HL-60 (cell line): ENCODE measurements at regions not wholly inside any gene's neighbourhood (a gene's known extent, or its start where the extent isn't known, plus 50 kb on each side); places are given as distances from the start of the nearest gene placed in this dataset.

Experiments
- DNase-seq, 2 experiments: peaks; one replicate each; pipeline ENCODE4 v3.0.0-alpha.2; 2010 to 2020; ENCODE audit warnings: low read depth in 1 of 2, low spot score in 1 of 2
- H3K27ac ChIP-seq: fragments of 250-450 bp; sonication (Bioruptor Pico); replicated peaks from 2 replicates; pipeline ENCODE4 v1.5.1; 2020; ENCODE audit warnings: mild to moderate bottlenecking, moderate library complexity
- H3K27me3 ChIP-seq: fragments of 250-450 bp; sonication (Bioruptor Pico); 2 replicates; pipeline ENCODE4 v1.5.1; 2021; ENCODE audit warnings: mild to moderate bottlenecking, moderate library complexity; ENCODE audit not compliant: insufficient read depth, poor library complexity, severe bottlenecking
- H3K4me3 ChIP-seq: replicated peaks from 2 replicates; pipeline ENCODE4 v1.5.1; 2011; ENCODE audit warnings: mild to moderate bottlenecking, control low read depth, low read length; ENCODE audit not compliant: insufficient read depth
- GABPA ChIP-seq: IDR thresholded peaks from 2 replicates; pipeline ENCODE4 v1.6.1; 2012; ENCODE audit warnings: low read depth
- POLR2AphosphoS5 ChIP-seq: IDR thresholded peaks from 2 replicates; pipeline ENCODE4 v1.6.1; 2012; ENCODE audit warnings: low read depth
- SPI1 ChIP-seq: IDR thresholded peaks from 2 replicates; pipeline ENCODE4 v1.6.1; 2012; ENCODE audit warnings: low read depth, mild to moderate bottlenecking, borderline replicate concordance
- TF ChIP-seq, protein P1 (sequence below): IDR thresholded peaks from 2 replicates; pipeline ENCODE4 v1.6.1; 2012; ENCODE audit warnings: low read depth; ENCODE audit not compliant: insufficient replicate concordance
- TF ChIP-seq, protein P2 (sequence below): IDR thresholded peaks from one replicate; pipeline ENCODE4 v1.5.1; 2011; ENCODE audit warnings: low read length, control low read depth, inconsistent platforms; ENCODE audit not compliant: insufficient read depth

DNA sequence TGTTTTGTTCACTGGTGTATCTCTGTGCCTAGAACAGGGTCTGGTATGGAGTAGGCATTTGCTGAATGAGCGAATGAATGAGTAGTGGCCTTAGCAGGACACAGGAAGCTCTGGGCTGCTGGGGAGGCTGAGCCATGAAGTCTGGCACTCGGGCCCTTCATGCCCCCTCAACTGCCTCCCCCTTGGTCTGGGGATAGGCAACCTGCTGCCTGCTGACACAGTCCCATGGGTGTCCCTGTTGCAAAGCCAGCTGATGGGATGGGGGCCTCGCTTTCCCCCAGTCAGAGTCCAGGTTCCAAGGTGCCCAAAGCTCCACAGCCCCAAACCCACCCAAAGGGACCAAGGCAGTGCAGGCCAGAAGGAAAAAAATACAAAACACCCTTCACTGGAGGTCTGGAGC is 107.0 kb upstream of the CASZ1 start:
- no peak overlapping the region for H3K27ac ChIP-seq
- TF ChIP-seq, protein P1, sequence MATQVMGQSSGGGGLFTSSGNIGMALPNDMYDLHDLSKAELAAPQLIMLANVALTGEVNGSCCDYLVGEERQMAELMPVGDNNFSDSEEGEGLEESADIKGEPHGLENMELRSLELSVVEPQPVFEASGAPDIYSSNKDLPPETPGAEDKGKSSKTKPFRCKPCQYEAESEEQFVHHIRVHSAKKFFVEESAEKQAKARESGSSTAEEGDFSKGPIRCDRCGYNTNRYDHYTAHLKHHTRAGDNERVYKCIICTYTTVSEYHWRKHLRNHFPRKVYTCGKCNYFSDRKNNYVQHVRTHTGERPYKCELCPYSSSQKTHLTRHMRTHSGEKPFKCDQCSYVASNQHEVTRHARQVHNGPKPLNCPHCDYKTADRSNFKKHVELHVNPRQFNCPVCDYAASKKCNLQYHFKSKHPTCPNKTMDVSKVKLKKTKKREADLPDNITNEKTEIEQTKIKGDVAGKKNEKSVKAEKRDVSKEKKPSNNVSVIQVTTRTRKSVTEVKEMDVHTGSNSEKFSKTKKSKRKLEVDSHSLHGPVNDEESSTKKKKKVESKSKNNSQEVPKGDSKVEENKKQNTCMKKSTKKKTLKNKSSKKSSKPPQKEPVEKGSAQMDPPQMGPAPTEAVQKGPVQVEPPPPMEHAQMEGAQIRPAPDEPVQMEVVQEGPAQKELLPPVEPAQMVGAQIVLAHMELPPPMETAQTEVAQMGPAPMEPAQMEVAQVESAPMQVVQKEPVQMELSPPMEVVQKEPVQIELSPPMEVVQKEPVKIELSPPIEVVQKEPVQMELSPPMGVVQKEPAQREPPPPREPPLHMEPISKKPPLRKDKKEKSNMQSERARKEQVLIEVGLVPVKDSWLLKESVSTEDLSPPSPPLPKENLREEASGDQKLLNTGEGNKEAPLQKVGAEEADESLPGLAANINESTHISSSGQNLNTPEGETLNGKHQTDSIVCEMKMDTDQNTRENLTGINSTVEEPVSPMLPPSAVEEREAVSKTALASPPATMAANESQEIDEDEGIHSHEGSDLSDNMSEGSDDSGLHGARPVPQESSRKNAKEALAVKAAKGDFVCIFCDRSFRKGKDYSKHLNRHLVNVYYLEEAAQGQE = no peak
- no peak overlapping the region for H3K4me3 ChIP-seq
- no peak for DNase-seq
- H3K27me3 ChIP-seq = no peaks in the 10 kb centered on the region

DNA sequence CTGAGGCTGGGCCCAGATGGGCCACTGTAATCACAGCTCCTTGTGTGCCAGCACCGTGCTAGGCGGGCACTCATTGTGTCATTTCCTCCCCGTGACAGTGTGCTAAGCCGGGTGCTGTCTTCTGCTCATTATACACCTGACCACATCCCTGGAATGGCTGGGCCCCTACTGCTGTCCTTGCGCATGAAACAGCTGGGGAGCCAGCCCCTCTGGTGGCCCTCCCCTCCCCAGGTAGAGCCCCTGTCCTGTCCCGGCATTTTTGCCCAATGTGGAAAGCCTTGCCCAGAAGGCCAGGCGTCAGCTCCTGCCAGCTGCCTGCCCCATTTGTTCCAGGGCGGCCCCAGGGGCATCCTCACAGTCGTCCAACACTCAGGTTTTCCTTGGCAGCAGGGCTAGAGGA is 107.4 kb upstream of the CASZ1 start:
- TF ChIP-seq GABPA (no peak), SPI1 (no peak), POLR2AphosphoS5 (no peak)
- TF ChIP-seq, protein P2, sequence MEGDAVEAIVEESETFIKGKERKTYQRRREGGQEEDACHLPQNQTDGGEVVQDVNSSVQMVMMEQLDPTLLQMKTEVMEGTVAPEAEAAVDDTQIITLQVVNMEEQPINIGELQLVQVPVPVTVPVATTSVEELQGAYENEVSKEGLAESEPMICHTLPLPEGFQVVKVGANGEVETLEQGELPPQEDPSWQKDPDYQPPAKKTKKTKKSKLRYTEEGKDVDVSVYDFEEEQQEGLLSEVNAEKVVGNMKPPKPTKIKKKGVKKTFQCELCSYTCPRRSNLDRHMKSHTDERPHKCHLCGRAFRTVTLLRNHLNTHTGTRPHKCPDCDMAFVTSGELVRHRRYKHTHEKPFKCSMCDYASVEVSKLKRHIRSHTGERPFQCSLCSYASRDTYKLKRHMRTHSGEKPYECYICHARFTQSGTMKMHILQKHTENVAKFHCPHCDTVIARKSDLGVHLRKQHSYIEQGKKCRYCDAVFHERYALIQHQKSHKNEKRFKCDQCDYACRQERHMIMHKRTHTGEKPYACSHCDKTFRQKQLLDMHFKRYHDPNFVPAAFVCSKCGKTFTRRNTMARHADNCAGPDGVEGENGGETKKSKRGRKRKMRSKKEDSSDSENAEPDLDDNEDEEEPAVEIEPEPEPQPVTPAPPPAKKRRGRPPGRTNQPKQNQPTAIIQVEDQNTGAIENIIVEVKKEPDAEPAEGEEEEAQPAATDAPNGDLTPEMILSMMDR = no peak
- TF ChIP-seq, protein P1 = no peak
- no peak overlapping the region for H3K27ac ChIP-seq
- no peaks in the 10 kb centered on the region for H3K27me3 ChIP-seq
- DNase-seq = no peak
- no peak overlapping the region for H3K4me3 ChIP-seq

DNA sequence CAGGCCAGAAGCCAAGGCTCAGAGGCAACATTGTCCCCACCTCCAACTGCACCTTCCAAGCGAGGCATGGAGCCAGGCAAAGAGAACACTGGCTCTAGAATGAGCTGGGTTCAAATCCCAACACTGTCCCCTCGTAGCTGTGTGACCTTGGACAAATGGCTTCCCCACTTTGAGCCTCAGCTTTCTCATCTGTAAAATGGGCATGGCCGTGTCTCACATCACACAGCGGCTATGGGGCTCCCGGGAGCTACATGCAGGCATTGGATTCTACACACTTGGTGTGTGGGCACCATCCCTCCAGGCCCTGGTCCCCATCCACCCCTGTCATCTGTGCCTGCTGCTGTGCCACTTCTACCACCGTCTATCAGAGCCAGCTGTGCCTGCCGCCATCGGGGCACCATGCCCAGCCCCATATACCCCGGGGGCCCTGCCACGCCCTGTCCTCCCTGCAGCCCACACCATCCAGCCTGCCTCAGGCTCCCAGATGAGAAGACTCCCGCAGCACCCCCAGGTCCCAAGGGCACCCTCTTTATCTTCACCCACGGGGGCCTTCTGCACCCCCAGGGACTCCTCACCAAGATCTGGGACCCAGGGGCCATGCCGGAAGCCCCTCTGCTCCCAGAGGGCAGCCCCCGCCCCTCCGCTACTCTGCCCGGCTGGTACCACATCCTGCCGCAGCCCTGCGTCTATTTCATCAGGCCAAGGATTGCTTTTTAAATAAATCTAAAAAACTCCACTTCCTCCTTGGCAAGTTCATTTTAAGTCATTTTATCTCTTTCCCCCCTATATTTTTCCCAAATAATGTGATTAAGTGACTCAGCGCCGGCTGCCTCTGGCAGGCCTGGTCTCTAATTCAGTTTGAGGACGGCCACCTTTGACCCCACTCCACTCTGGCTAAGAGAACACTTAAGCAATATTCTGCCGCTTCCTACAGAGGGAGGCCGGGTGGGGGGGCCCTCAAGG is 107.8 kb upstream of the TARDBP start:
- TF ChIP-seq SPI1 (peak; percentile 62), POLR2AphosphoS5 (no peak)
- DNase-seq = peak in 1 of 2 experiments; percentile 72
- H3K27me3 ChIP-seq = no peaks in the 10 kb centered on the region
- H3K27ac ChIP-seq = no peak overlapping the region
- no peak overlapping the region for H3K4me3 ChIP-seq

DNA sequence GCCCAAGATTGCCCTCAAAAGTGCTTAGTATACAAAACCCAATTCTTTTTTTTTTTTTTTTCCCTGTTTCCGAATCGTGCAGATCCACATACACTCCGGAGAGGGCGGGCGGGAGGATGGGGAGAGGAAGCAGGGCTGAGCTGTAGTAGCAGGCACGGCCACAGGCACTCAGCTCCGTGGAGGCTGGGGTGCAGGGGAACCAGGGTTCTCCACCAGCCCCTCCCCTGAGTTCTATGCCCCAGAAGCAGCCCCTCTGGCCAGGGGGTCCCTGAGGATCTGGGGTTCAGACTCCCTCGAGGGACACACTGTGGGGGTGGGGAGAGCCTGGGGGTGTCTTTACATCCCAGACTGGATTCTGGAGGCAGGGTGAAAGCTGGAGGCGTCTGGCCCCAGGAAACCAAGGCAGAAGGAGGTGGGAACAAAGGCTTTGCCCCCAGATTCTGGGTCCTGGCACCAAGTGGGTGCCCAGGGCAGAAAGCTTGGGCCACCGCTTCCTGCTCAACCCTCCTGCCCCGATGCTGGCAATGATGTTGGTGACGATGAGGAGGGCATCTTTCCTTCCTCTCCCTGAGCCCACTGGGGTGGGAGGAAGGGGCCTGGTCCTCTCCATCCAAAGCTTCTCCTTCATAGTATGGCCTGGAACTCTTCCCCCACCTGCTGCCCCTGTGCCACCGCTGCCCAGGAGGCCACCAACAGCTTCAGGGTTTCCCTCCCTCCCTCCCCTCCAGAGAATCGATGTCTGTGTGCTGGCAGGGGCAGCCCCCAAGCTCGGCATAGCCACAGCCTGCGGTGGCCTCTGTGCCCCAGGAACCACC is 106.4 kb upstream of the TARDBP start:
- H3K27me3 ChIP-seq = no peaks in the 10 kb centered on the region
- TF ChIP-seq, protein P2 = no peak
- TF ChIP-seq POLR2AphosphoS5 (no peak), GABPA (no peak), SPI1 (no peak)
- TF ChIP-seq, protein P1 = no peak
- no peak overlapping the region for H3K4me3 ChIP-seq
- no peak overlapping the region for H3K27ac ChIP-seq
- DNase-seq = no peak
